Stimulated activated naive CD8-positive, alpha-beta T cell treated with anti-CD3 and anti-CD28 coated beads, Interleukin-15, Interleukin-2, amounts not matched to agents 100 ng/mL and 50 ng/mL, for 24 hours (primary cell): ENCODE measurements at regions not wholly inside any gene's neighbourhood (a gene's known extent, or its start where the extent isn't known, plus 50 kb on each side); places are given as distances from the start of the nearest gene placed in this dataset.

Source experiments
- H3K27ac Mint-ChIP-seq: one replicate; pipeline ENCODE4 v1.8.0; 2021; ENCODE audit warnings: mild to moderate bottlenecking, mixed read lengths
- H3K27me3 Mint-ChIP-seq: one replicate; pipeline ENCODE4 v1.8.0; 2021; ENCODE audit warnings: mixed read lengths
- H3K36me3 Mint-ChIP-seq: one replicate; pipeline ENCODE4 v1.8.0; 2021; ENCODE audit warnings: low read depth, mixed read lengths
- H3K4me1 Mint-ChIP-seq: one replicate; pipeline ENCODE4 v1.8.0; 2021; ENCODE audit warnings: low read depth, mixed read lengths
- H3K4me3 Mint-ChIP-seq: one replicate; pipeline ENCODE4 v1.8.0; 2021; ENCODE audit warnings: mild to moderate bottlenecking, mixed read lengths
- H3K9me3 Mint-ChIP-seq: one replicate; pipeline ENCODE4 v1.8.0; 2021; ENCODE audit warnings: mixed read lengths

GRCh38 chr14:98614741-98615140 is 657.3 kb downstream of the BCL11B start:
- Mint-ChIP-seq H3K4me1 (no peaks in the 10 kb centered on the region), H3K9me3 (peaks cover under 1% of the 10 kb centered on the region), H3K27me3 (no peaks in the 10 kb centered on the region), H3K36me3 (no peaks in the 10 kb centered on the region), H3K4me3 (no peak overlapping the region), H3K27ac (no peak overlapping the region)

GRCh38 chr14:98622208-98623051 is 649.6 kb downstream of the BCL11B start:
- H3K27ac Mint-ChIP-seq: no peak overlapping the region
- H3K27me3 Mint-ChIP-seq: no peaks in the 10 kb centered on the region
- no peaks in the 10 kb centered on the region for H3K36me3 Mint-ChIP-seq
- peaks cover 17% of the 10 kb centered on the region for H3K9me3 Mint-ChIP-seq
- no peak overlapping the region for H3K4me3 Mint-ChIP-seq
- H3K4me1 Mint-ChIP-seq: no peaks in the 10 kb centered on the region

GRCh38 chr14:98623788-98624415 is 648.1 kb downstream of the BCL11B start:
- Mint-ChIP-seq H3K4me1 (no peaks in the 10 kb centered on the region), H3K27me3 (no peaks in the 10 kb centered on the region), H3K36me3 (no peaks in the 10 kb centered on the region), H3K4me3 (no peak overlapping the region), H3K27ac (no peak overlapping the region), H3K9me3 (peaks cover 30% of the 10 kb centered on the region)

GRCh38 chr14:98633380-98633779 is 638.6 kb downstream of the BCL11B start:
- peaks cover 3% of the 10 kb centered on the region for H3K9me3 Mint-ChIP-seq
- H3K27me3 Mint-ChIP-seq: no peaks in the 10 kb centered on the region
- H3K36me3 Mint-ChIP-seq: no peaks in the 10 kb centered on the region
- H3K4me3 Mint-ChIP-seq: no peak overlapping the region
- no peaks in the 10 kb centered on the region for H3K4me1 Mint-ChIP-seq
- H3K27ac Mint-ChIP-seq: no peak overlapping the region

- Mint-ChIP-seq H3K27ac (no peak overlapping the region), H3K4me3 (no peak overlapping the region), H3K27me3 (no peaks in the 10 kb centered on the region), H3K4me1 (no peaks in the 10 kb centered on the region), H3K9me3 (no peaks in the 10 kb centered on the region), H3K36me3 (no peaks in the 10 kb centered on the region)
Observed at GRCh38 chr14:98634043-98634820, 637.8 kb downstream of the BCL11B start.

GRCh38 chr14:98638366-98638765 is 633.6 kb downstream of the BCL11B start:
- H3K27ac Mint-ChIP-seq: no peak overlapping the region
- H3K27me3 Mint-ChIP-seq: no peaks in the 10 kb centered on the region

GRCh38 chr14:98647754-98648153 is 624.2 kb downstream of the BCL11B start:
- no peaks in the 10 kb centered on the region for H3K36me3 Mint-ChIP-seq
- no peaks in the 10 kb centered on the region for H3K4me1 Mint-ChIP-seq
- no peak overlapping the region for H3K4me3 Mint-ChIP-seq
- H3K9me3 Mint-ChIP-seq: no peaks in the 10 kb centered on the region
- H3K27me3 Mint-ChIP-seq: no peaks in the 10 kb centered on the region
- no peak overlapping the region for H3K27ac Mint-ChIP-seq

More at GRCh38 chr14:98638366-98638765, 633.6 kb downstream of the BCL11B start:
- Mint-ChIP-seq H3K4me1 (no peaks in the 10 kb centered on the region), H3K4me3 (no peak overlapping the region), H3K9me3 (no peaks in the 10 kb centered on the region), H3K36me3 (no peaks in the 10 kb centered on the region)

GRCh38 chr14:98651037-98651436 is 621.0 kb downstream of the BCL11B start:
- Mint-ChIP-seq H3K4me1 (no peaks in the 10 kb centered on the region), H3K27me3 (no peaks in the 10 kb centered on the region), H3K4me3 (no peak overlapping the region), H3K27ac (no peak overlapping the region), H3K9me3 (peaks cover 10% of the 10 kb centered on the region), H3K36me3 (peaks cover 7% of the 10 kb centered on the region)

GRCh38 chr14:98665007-98665406 is 607.0 kb downstream of the BCL11B start:
- no peaks in the 10 kb centered on the region for H3K27me3 Mint-ChIP-seq
- no peak overlapping the region for H3K4me3 Mint-ChIP-seq
- no peak overlapping the region for H3K27ac Mint-ChIP-seq
- H3K36me3 Mint-ChIP-seq: no peaks in the 10 kb centered on the region
- H3K4me1 Mint-ChIP-seq: no peaks in the 10 kb centered on the region
- no peaks in the 10 kb centered on the region for H3K9me3 Mint-ChIP-seq

GRCh38 chr14:98666545-98666944 is 605.5 kb downstream of the BCL11B start:
- Mint-ChIP-seq H3K27me3 (no peaks in the 10 kb centered on the region), H3K4me3 (no peak overlapping the region), H3K27ac (no peak overlapping the region), H3K36me3 (no peaks in the 10 kb centered on the region), H3K4me1 (no peaks in the 10 kb centered on the region), H3K9me3 (no peaks in the 10 kb centered on the region)

- no peaks in the 10 kb centered on the region for H3K4me1 Mint-ChIP-seq
- no peak overlapping the region for H3K27ac Mint-ChIP-seq
- H3K9me3 Mint-ChIP-seq: peaks cover 4% of the 10 kb centered on the region
Observed at GRCh38 chr14:98682033-98682432, 590.0 kb downstream of the BCL11B start.

GRCh38 chr14:98682726-98683125 is 589.3 kb downstream of the BCL11B start:
- no peaks in the 10 kb centered on the region for H3K36me3 Mint-ChIP-seq
- H3K9me3 Mint-ChIP-seq: peaks cover 4% of the 10 kb centered on the region
- no peaks in the 10 kb centered on the region for H3K4me1 Mint-ChIP-seq
- no peaks in the 10 kb centered on the region for H3K27me3 Mint-ChIP-seq
- no peak overlapping the region for H3K27ac Mint-ChIP-seq
- no peak overlapping the region for H3K4me3 Mint-ChIP-seq

More at GRCh38 chr14:98682033-98682432, 590.0 kb downstream of the BCL11B start:
- Mint-ChIP-seq H3K36me3 (no peaks in the 10 kb centered on the region), H3K4me3 (no peak overlapping the region), H3K27me3 (no peaks in the 10 kb centered on the region)

GRCh38 chr14:98684468-98684867 is 587.5 kb downstream of the BCL11B start:
- Mint-ChIP-seq H3K4me1 (no peaks in the 10 kb centered on the region), H3K27me3 (no peaks in the 10 kb centered on the region), H3K27ac (no peak overlapping the region), H3K36me3 (no peaks in the 10 kb centered on the region), H3K9me3 (no peaks in the 10 kb centered on the region), H3K4me3 (no peak overlapping the region)

- Mint-ChIP-seq H3K9me3 (no peaks in the 10 kb centered on the region), H3K4me3 (no peak overlapping the region), H3K4me1 (no peaks in the 10 kb centered on the region), H3K36me3 (no peaks in the 10 kb centered on the region), H3K27me3 (no peaks in the 10 kb centered on the region), H3K27ac (no peak overlapping the region)
Observed at GRCh38 chr14:98685725-98686124, 586.3 kb downstream of the BCL11B start.

GRCh38 chr14:98688446-98688845 is 583.6 kb downstream of the BCL11B start:
- Mint-ChIP-seq H3K27me3 (no peaks in the 10 kb centered on the region), H3K36me3 (no peaks in the 10 kb centered on the region), H3K9me3 (no peaks in the 10 kb centered on the region), H3K27ac (no peak overlapping the region), H3K4me1 (no peaks in the 10 kb centered on the region), H3K4me3 (no peak overlapping the region)
